Tibial nerve (tissue), 4 donors: ENCODE measurements at regions not wholly inside any gene's neighbourhood (a gene's known extent, or its start where the extent isn't known, plus 50 kb on each side); places are given as distances from the start of the nearest gene placed in this dataset.
A peak's percentile ranks its signal among the peaks of the same experiment; 100 is the strongest.
"Not testable (repeated sequence)": the region's sequence is repeated elsewhere in the genome, so short reads cannot be mapped to it uniquely, and the experiment has no call there.

Source experiments
- DNase-seq, 2 donors: peaks; one replicate each; pipeline ENCODE4 v3.0.0-alpha.2; 2019; ENCODE audit warnings: low spot score in 2 of 2
- H3K27ac ChIP-seq, 4 donors: fragments of 200-600 bp; sonication (generic) in 3 of 4; one replicate each; pipeline ENCODE4 v1.5.1; 2017 to 2019; ENCODE audit warnings: mild to moderate bottlenecking in 1 of 4
- H3K27me3 ChIP-seq, 2 donors: fragments of 200-600 bp; sonication (generic) in 1 of 2; one replicate each; pipeline versions ENCODE4 v1.5.1 to v1.6.0; 2017 to 2019
- H3K36me3 ChIP-seq, 3 donors: fragments of 200-600 bp; sonication (generic); one replicate each; pipeline ENCODE4 v1.5.1; 2018 to 2019
- H3K4me1 ChIP-seq, 4 donors: fragments of 200-600 bp; sonication (generic) in 3 of 4; one replicate each; pipeline ENCODE4 v1.5.1; 2017 to 2019
- H3K4me3 ChIP-seq, 4 donors: fragments of 200-600 bp; sonication (generic) in 3 of 4; one replicate each; pipeline ENCODE4 v1.5.1; 2017 to 2019; ENCODE audit warnings: mild to moderate bottlenecking in 1 of 4, moderate library complexity in 1 of 4
- H3K9me3 ChIP-seq, 4 donors: fragments of 200-600 bp; sonication (generic) in 3 of 4; one replicate each; pipeline ENCODE4 v1.5.1; 2017 to 2019
- EP300 ChIP-seq, 2 donors: sonication (generic); formaldehyde crosslinking; IDR thresholded peaks; one replicate each; pipeline ENCODE4 v1.6.1; 2017; ENCODE audit warnings: antibody characterized with exemption in 2 of 2, mild to moderate bottlenecking in 1 of 2
- POLR2A ChIP-seq, 2 donors: fragments of 450-650 bp; IDR thresholded peaks; one replicate each; pipeline ENCODE4 v1.6.1; 2017; ENCODE audit warnings: antibody characterized with exemption in 2 of 2, mild to moderate bottlenecking in 2 of 2, moderate library complexity in 2 of 2
- WGBS, 2 donors: methylation state at CpG; one replicate each; pipeline ENCODE4 v1.1.5; 2018; 5-methylcytosine and 5-hydroxymethylcytosine counted together
- TF ChIP-seq, protein P1 (sequence below), 5 experiments: fragments of 200-600 bp in 3 of 5; fragments of 450-650 bp in 2 of 5; sonication (generic) in 3 of 5; IDR thresholded peaks; one replicate each; pipeline ENCODE4 v1.5.1; 2016 to 2019; ENCODE audit warnings: antibody characterized with exemption in 5 of 5, mild to moderate bottlenecking in 3 of 5, moderate library complexity in 2 of 5

- Histone ChIP-seq H3K9me3 (no peaks in the 10 kb centered on the region), H3K4me3 (no peak overlapping the region), H3K27ac (no peak overlapping the region), H3K27me3 (no peaks in the 10 kb centered on the region), H3K4me1 (no peaks in the 10 kb centered on the region), H3K36me3 (no peaks in the 10 kb centered on the region)
- whole genome bisulfite sequencing, 2 donors = 34 to 37% methylated on average over 3 of the region's 3 CpGs
- TF ChIP-seq, protein P1, sequence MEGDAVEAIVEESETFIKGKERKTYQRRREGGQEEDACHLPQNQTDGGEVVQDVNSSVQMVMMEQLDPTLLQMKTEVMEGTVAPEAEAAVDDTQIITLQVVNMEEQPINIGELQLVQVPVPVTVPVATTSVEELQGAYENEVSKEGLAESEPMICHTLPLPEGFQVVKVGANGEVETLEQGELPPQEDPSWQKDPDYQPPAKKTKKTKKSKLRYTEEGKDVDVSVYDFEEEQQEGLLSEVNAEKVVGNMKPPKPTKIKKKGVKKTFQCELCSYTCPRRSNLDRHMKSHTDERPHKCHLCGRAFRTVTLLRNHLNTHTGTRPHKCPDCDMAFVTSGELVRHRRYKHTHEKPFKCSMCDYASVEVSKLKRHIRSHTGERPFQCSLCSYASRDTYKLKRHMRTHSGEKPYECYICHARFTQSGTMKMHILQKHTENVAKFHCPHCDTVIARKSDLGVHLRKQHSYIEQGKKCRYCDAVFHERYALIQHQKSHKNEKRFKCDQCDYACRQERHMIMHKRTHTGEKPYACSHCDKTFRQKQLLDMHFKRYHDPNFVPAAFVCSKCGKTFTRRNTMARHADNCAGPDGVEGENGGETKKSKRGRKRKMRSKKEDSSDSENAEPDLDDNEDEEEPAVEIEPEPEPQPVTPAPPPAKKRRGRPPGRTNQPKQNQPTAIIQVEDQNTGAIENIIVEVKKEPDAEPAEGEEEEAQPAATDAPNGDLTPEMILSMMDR (IDR thresholded peaks at IDR 0.05) = no peak
- TF ChIP-seq POLR2A (IDR thresholded peaks at IDR 0.05) = no peak
- TF ChIP-seq EP300 (IDR thresholded peaks at IDR 0.05) = no peak
- no peak for DNase-seq
These were observed 55.1 kb upstream of the F9 start for GRCh38 chrX:139475432-139475831.

DNA sequence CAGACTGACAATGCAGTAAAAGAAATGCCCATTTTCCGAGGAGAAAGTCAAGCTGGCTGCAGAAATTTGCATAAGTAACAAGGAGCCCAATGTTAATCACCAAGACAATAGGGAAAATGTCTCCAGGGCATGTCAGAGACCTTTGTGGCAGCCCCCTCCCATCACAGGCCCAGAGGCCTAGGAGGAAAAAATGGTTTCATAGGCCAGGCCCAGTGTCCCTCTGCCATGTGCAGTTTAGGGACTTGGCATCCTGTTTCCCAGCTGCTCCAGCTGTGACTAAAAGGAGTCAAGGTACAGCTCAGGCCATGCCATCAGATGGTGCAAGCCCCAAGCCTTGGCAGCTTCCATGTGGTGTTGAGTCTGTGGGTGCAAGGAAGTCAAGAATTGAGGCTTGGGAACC lies 68.6 kb upstream of the F9 start:
- not testable (repeated sequence) for DNase-seq, H3K27me3 ChIP-seq, H3K4me1 ChIP-seq, H3K9me3 ChIP-seq, H3K27ac ChIP-seq, H3K36me3 ChIP-seq, H3K4me3 ChIP-seq
- 64 to 70% methylated on average over 1 of the region's 1 CpG for WGBS, 2 donors

- H3K36me3 ChIP-seq = no peaks in the 10 kb centered on the region
- H3K27me3 ChIP-seq = no peaks in the 10 kb centered on the region
- no peak overlapping the region for H3K4me3 ChIP-seq
- H3K4me1 ChIP-seq = no peaks in the 10 kb centered on the region
- TF ChIP-seq EP300 (IDR thresholded peaks at IDR 0.05) = no peak
- TF ChIP-seq, protein P1 (IDR thresholded peaks at IDR 0.05) = no peak
- no peak for TF ChIP-seq POLR2A (IDR thresholded peaks at IDR 0.05)
- DNase-seq = no peak
- H3K27ac ChIP-seq = no peak overlapping the region
- 67 to 78% methylated on average over 1 of the region's 1 CpG for WGBS, 2 donors
- no peaks in the 10 kb centered on the region for H3K9me3 ChIP-seq
These were observed 75.8 kb upstream of the F9 start for GRCh38 chrX:139454743-139455142.

GRCh38 chrX:139448996-139449395 lies 81.5 kb upstream of the F9 start:
- no peaks in the 10 kb centered on the region for H3K9me3 ChIP-seq
- H3K27ac ChIP-seq = no peak overlapping the region
- no peaks in the 10 kb centered on the region for H3K36me3 ChIP-seq
- DNase-seq = no peak
- no peaks in the 10 kb centered on the region for H3K27me3 ChIP-seq
- H3K4me3 ChIP-seq = no peak overlapping the region
- TF ChIP-seq, protein P1 (IDR thresholded peaks at IDR 0.05) = no peak
- no peak for TF ChIP-seq EP300 (IDR thresholded peaks at IDR 0.05)
- TF ChIP-seq POLR2A (IDR thresholded peaks at IDR 0.05) = no peak
- WGBS, 2 donors = 25 to 36% methylated on average over 2 of the region's 2 CpGs
- H3K4me1 ChIP-seq = no peaks in the 10 kb centered on the region

GRCh38 chrX:139446832-139447231 lies 83.7 kb upstream of the F9 start:
- no peak overlapping the region for H3K4me3 ChIP-seq
- no peak for DNase-seq
- no peaks in the 10 kb centered on the region for H3K9me3 ChIP-seq
- H3K27ac ChIP-seq = no peak overlapping the region
- no peaks in the 10 kb centered on the region for H3K36me3 ChIP-seq
- TF ChIP-seq EP300 (IDR thresholded peaks at IDR 0.05) (no peak), POLR2A (IDR thresholded peaks at IDR 0.05) (no peak)
- TF ChIP-seq, protein P1 (IDR thresholded peaks at IDR 0.05) = no peak
- no peaks in the 10 kb centered on the region for H3K4me1 ChIP-seq
- 94 to 95% methylated on average over 31 to 40 of the region's 40 CpGs for WGBS, 2 donors
- no peaks in the 10 kb centered on the region for H3K27me3 ChIP-seq

- no peaks in the 10 kb centered on the region for H3K36me3 ChIP-seq
- no peak overlapping the region for H3K27ac ChIP-seq
- no peaks in the 10 kb centered on the region for H3K27me3 ChIP-seq
- 0 to 12% methylated on average over 2 of the region's 2 CpGs for WGBS, 2 donors
- DNase-seq = no peak
- TF ChIP-seq EP300 (IDR thresholded peaks at IDR 0.05) = no peak
- TF ChIP-seq, protein P1 (IDR thresholded peaks at IDR 0.05) = peak in 2 of 5 experiments; percentile 4 to 21
- H3K4me3 ChIP-seq = no peak overlapping the region
- no peaks in the 10 kb centered on the region for H3K9me3 ChIP-seq
- H3K4me1 ChIP-seq = no peaks in the 10 kb centered on the region
These were observed 100.6 kb upstream of the F9 start for GRCh38 chrX:139429913-139430312.
